Activated CD8-positive, alpha-beta T cell treated with anti-CD3 and anti-CD28 coated beads for 36 hours (primary cell): ENCODE measurements at regions not wholly inside any gene's neighbourhood (a gene's known extent, or its start where the extent isn't known, plus 50 kb on each side); places are given as distances from the start of the nearest gene placed in this dataset.

Experiments used
- ATAC-seq: fragments of 200-7000 bp; cut with Tn5 transposase; one replicate; pipeline ENCODE4 v1.10.0; 2021; ENCODE audit warnings: mild to moderate bottlenecking, moderate library complexity
- CTCF ChIA-PET: fragments of 350-600 bp; sonication (Branson Sonifier 250); formaldehyde crosslinking; loops from one replicate; lab custom pipeline; 2021; ENCODE audit warnings: antibody characterized with exemption; lab: Charles Lee
- POLR2A ChIA-PET: fragments of 350-600 bp; sonication (Branson Sonifier 250); formaldehyde crosslinking; loops from one replicate; lab custom pipeline; 2021; ENCODE audit warnings: antibody characterized with exemption; lab: Charles Lee
- DNase-seq: peaks from one replicate; pipeline ENCODE4 v3.0.0-alpha.2; 2020
- H3K27ac Mint-ChIP-seq: one replicate; pipeline ENCODE4 v1.8.0; 2021; ENCODE audit warnings: mild to moderate bottlenecking, mixed read lengths
- H3K27me3 Mint-ChIP-seq: one replicate; pipeline ENCODE4 v1.8.0; 2021; ENCODE audit warnings: mixed read lengths
- H3K36me3 Mint-ChIP-seq: one replicate; pipeline ENCODE4 v1.8.0; 2021; ENCODE audit warnings: low read depth, mixed read lengths
- H3K4me1 Mint-ChIP-seq: one replicate; pipeline ENCODE4 v1.8.0; 2021; ENCODE audit warnings: low read depth, mixed read lengths
- H3K4me3 Mint-ChIP-seq: one replicate; pipeline ENCODE4 v1.8.0; 2021; ENCODE audit warnings: mild to moderate bottlenecking, moderate library complexity, mixed read lengths
- H3K9me3 Mint-ChIP-seq: one replicate; pipeline ENCODE4 v1.8.0; 2021; ENCODE audit warnings: mixed read lengths
- CTCF ChIP-seq: fragments of 200-600 bp; IDR thresholded peaks from one replicate; pipeline ENCODE4 v1.8.0; 2022; ENCODE audit warnings: antibody characterized with exemption, mild to moderate bottlenecking
- intact Hi-C: fragments of 100-400 bp; cut with micrococcal nuclease; formaldehyde crosslinking; loops from one replicate; pipeline ENCODE4 v1.10.0; 2022

- intact Hi-C loops, result no loop called here
- no peaks in the 10 kb centered on the region for H3K4me1 Mint-ChIP-seq
- no peak for ATAC-seq
- H3K9me3 Mint-ChIP-seq, result peaks cover 5% of the 10 kb centered on the region
- no peak overlapping the region for H3K4me3 Mint-ChIP-seq
- no peak overlapping the region for H3K27ac Mint-ChIP-seq
- ChIA-PET CTCF (no interaction called here), POLR2A (no interaction called here)
- no peak for TF ChIP-seq CTCF
- no peak for DNase-seq
- no peaks in the 10 kb centered on the region for H3K36me3 Mint-ChIP-seq
- H3K27me3 Mint-ChIP-seq, result no peaks in the 10 kb centered on the region
Measured at GRCh38 chr9:106718936-106719335, 144.0 kb upstream of the ZNF462 start.

GRCh38 chr9:106722051-106722753 is 140.8 kb upstream of the ZNF462 start:
- ChIA-PET POLR2A (no interaction called here), CTCF (no interaction called here)
- intact Hi-C loops, result no loop called here
- ATAC-seq, result no peak
- no peak for TF ChIP-seq CTCF
- no peaks in the 10 kb centered on the region for H3K27me3 Mint-ChIP-seq
- H3K9me3 Mint-ChIP-seq, result peaks cover 5% of the 10 kb centered on the region
- no peak for DNase-seq
- H3K4me3 Mint-ChIP-seq, result no peak overlapping the region
- no peaks in the 10 kb centered on the region for H3K36me3 Mint-ChIP-seq
- no peaks in the 10 kb centered on the region for H3K4me1 Mint-ChIP-seq
- H3K27ac Mint-ChIP-seq, result no peak overlapping the region

GRCh38 chr9:106723926-106724325 is 139.0 kb upstream of the ZNF462 start:
- intact Hi-C loops, result no loop called here
- Mint-ChIP-seq H3K36me3 (no peaks in the 10 kb centered on the region), H3K9me3 (peaks cover 5% of the 10 kb centered on the region), H3K4me3 (no peak overlapping the region), H3K27ac (no peak overlapping the region), H3K27me3 (no peaks in the 10 kb centered on the region), H3K4me1 (no peaks in the 10 kb centered on the region)
- CTCF ChIA-PET, result no interaction called here
- POLR2A ChIA-PET, result no interaction called here
- no peak for ATAC-seq
- TF ChIP-seq CTCF, result no peak
- DNase-seq, result no peak

- DNase-seq (no peak), ATAC-seq (no peak)
- no peak for TF ChIP-seq CTCF
- no peak overlapping the region for H3K4me3 Mint-ChIP-seq
- H3K27ac Mint-ChIP-seq, result no peak overlapping the region
- ChIA-PET POLR2A (no interaction called here), CTCF (no interaction called here)
- intact Hi-C loops, result no loop called here
- H3K4me1 Mint-ChIP-seq, result no peaks in the 10 kb centered on the region
- peaks cover 4% of the 10 kb centered on the region for H3K9me3 Mint-ChIP-seq
- H3K27me3 Mint-ChIP-seq, result no peaks in the 10 kb centered on the region
- H3K36me3 Mint-ChIP-seq, result no peaks in the 10 kb centered on the region
Measured at GRCh38 chr9:106724566-106724965, 138.4 kb upstream of the ZNF462 start.

GRCh38 chr9:106726070-106726815 is 136.7 kb upstream of the ZNF462 start:
- H3K4me1 Mint-ChIP-seq, result no peaks in the 10 kb centered on the region
- intact Hi-C loops, result no loop called here
- DNase-seq (no peak), ATAC-seq (no peak)
- H3K4me3 Mint-ChIP-seq, result no peak overlapping the region
- TF ChIP-seq CTCF, result no peak
- ChIA-PET CTCF (no interaction called here), POLR2A (no interaction called here)
- peaks cover 3% of the 10 kb centered on the region for H3K9me3 Mint-ChIP-seq
- no peak overlapping the region for H3K27ac Mint-ChIP-seq
- H3K27me3 Mint-ChIP-seq, result no peaks in the 10 kb centered on the region
- H3K36me3 Mint-ChIP-seq, result no peaks in the 10 kb centered on the region
